ENCODE measurements at regions not wholly inside any gene's neighbourhood (a gene's known extent, or its start where the extent isn't known, plus 50 kb on each side); places are given as distances from the start of the nearest gene placed in this dataset.

GRCh38 chr18:27582760-27583412, 397.8 kb upstream of the CHST9 start:
- no peak overlapping the region for H3K4me3 ChIP-seq (replicated peaks in 1 of 3; ENCODE audit: insufficient read depth in 1 of 3, low read depth in 1 of 3, low read length in 3 of 3)
- H3K9me1 ChIP-seq (replicated peaks; ENCODE audit: control insufficient read depth, extremely low read depth, insufficient read depth, low read length) = no peaks in the 10 kb centered on the region
- no peak for DNase-seq (ENCODE audit: low read depth, low spot score)
- H3K4me2 ChIP-seq (ENCODE audit: insufficient read depth, low read length) = no peak overlapping the region
- ChIA-PET CTCF (no interaction called here), POLR2A (no interaction called here)
- H3K4me1 ChIP-seq (ENCODE audit: control insufficient read depth, extremely low read depth, insufficient read depth, low read length) = no peaks in the 10 kb centered on the region
- no peak overlapping the region for H3K27ac ChIP-seq (ENCODE audit: insufficient read depth, low read depth, low read length)
- no peak for FAIRE-seq
- H4K20me1 ChIP-seq (replicated peaks; ENCODE audit: control insufficient read depth, extremely low read depth, insufficient read depth, low read length) = no peaks in the 10 kb centered on the region
- intact Hi-C loops (cut with micrococcal nuclease) (no loop called here), dilution Hi-C loops (cut with MboI; ENCODE audit: extremely low pct_ligation_motif_present, low sequenced_read_pairs) (no loop called here)
- H3K9me3 ChIP-seq (replicated peaks; ENCODE audit: control insufficient read depth, insufficient read depth, low read length) = no peaks in the 10 kb centered on the region
- no TSS peak for BruUV-seq (replicated peaks)
- TF ChIP-seq MAX (IDR thresholded peaks at IDR 0.05; ENCODE audit: insufficient read depth, insufficient read length) (no peak), JUN (IDR thresholded peaks at IDR 0.05; ENCODE audit: borderline replicate concordance, insufficient read depth, insufficient read length, low read depth) (no peak), GATA2 (IDR thresholded peaks at IDR 0.05; ENCODE audit: insufficient read depth, insufficient read length, low read depth, low read length) (no peak), POLR2AphosphoS5 (IDR thresholded peaks at IDR 0.05; ENCODE audit: insufficient read depth, low read depth, low read length) (no peak), POLR2A (IDR thresholded peaks at IDR 0.05; ENCODE audit: low read depth, low read length) (no peak), MYC (IDR thresholded peaks at IDR 0.05; ENCODE audit: low read depth, low read length) (no peak), CTCF (IDR thresholded peaks at IDR 0.05; ENCODE audit: extremely low read depth in 1 of 2, insufficient read depth in 1 of 2, low read depth in 1 of 2, low read length in 2 of 2) (no peak), EZH2 (IDR thresholded peaks at IDR 0.05; ENCODE audit: borderline replicate concordance, low read depth, low read length, severe bottlenecking) (no peak), FOS (IDR thresholded peaks at IDR 0.05; ENCODE audit: borderline replicate concordance, insufficient read depth, low read length) (no peak)
- no peak overlapping the region for H3K9ac ChIP-seq (replicated peaks; ENCODE audit: extremely low read depth, insufficient read depth, low read length)
- H3K79me2 ChIP-seq (ENCODE audit: control insufficient read depth, insufficient read depth, low read length) = no peaks in the 10 kb centered on the region
- H3K36me3 ChIP-seq (ENCODE audit: control insufficient read depth in 2 of 2, extremely low read depth in 1 of 2, insufficient read depth in 2 of 2, low read length in 2 of 2) = no peaks in the 10 kb centered on the region
- H3K27me3 ChIP-seq (ENCODE audit: control insufficient read depth in 2 of 2, insufficient read depth in 2 of 2, low read length in 2 of 2) = no peaks in the 10 kb centered on the region
- no peak overlapping the region for H2AFZ ChIP-seq (ENCODE audit: low read depth, low read length)
